ENCODE measurements at regions not wholly inside any gene's neighbourhood (a gene's known extent, or its start where the extent isn't known, plus 50 kb on each side); places are given as distances from the start of the nearest gene placed in this dataset.

DNA sequence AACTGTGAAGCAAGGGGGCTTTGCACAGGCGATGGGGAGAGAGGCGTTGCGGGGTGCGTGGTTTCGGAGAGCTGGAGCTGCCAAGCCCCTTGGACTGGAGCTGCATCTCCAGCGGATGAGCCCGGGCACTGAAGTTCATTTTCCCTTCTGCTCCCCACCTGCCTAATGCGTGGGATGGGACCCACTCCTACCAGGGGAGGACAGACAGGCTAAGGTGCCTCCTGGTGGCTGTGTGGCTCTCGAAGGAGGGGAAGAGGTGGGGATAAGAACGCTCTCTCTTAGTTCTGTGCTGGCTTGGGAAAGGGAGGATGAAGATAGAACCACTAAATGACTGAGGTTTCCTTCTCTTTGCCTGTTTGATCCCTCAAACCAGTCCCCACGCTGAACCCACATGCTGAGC lies 177.6 kb upstream of the PITRM1 start:
- H3K4me3 ChIP-seq (ENCODE audit: control insufficient read depth, low read depth, low read length), result no peak overlapping the region
- no peak for DNase-seq (ENCODE audit: low read depth)
- TF ChIP-seq, protein P1, sequence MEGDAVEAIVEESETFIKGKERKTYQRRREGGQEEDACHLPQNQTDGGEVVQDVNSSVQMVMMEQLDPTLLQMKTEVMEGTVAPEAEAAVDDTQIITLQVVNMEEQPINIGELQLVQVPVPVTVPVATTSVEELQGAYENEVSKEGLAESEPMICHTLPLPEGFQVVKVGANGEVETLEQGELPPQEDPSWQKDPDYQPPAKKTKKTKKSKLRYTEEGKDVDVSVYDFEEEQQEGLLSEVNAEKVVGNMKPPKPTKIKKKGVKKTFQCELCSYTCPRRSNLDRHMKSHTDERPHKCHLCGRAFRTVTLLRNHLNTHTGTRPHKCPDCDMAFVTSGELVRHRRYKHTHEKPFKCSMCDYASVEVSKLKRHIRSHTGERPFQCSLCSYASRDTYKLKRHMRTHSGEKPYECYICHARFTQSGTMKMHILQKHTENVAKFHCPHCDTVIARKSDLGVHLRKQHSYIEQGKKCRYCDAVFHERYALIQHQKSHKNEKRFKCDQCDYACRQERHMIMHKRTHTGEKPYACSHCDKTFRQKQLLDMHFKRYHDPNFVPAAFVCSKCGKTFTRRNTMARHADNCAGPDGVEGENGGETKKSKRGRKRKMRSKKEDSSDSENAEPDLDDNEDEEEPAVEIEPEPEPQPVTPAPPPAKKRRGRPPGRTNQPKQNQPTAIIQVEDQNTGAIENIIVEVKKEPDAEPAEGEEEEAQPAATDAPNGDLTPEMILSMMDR (IDR thresholded peaks at IDR 0.05; ENCODE audit: control insufficient read depth, insufficient read depth, low read depth, low read length, missing control alignments), result no peak

DNA sequence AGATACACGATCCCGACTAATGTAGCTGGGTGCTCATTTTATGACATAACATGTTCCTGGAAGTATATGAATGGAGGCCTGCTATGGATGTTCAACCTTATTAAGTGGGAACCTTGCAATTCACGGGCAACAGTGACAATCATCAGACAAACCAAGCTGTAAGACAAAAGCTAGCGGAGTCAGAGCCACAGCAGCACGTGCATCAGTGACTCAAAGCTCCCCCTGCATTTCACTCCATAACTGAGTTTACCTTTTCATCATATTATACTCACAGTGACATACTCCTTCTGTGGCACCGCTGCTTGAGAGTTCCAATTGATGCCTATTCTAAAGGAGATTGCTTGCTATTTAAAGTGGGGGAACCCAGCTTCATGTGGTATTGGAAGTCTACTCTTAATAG lies 176.0 kb upstream of the PITRM1 start:
- DNase-seq (ENCODE audit: low read depth), result no peak
- TF ChIP-seq, protein P1 (IDR thresholded peaks at IDR 0.05; ENCODE audit: control insufficient read depth, insufficient read depth, low read depth, low read length, missing control alignments), result no peak
- H3K4me3 ChIP-seq (ENCODE audit: control insufficient read depth, low read depth, low read length), result no peak overlapping the region

DNA sequence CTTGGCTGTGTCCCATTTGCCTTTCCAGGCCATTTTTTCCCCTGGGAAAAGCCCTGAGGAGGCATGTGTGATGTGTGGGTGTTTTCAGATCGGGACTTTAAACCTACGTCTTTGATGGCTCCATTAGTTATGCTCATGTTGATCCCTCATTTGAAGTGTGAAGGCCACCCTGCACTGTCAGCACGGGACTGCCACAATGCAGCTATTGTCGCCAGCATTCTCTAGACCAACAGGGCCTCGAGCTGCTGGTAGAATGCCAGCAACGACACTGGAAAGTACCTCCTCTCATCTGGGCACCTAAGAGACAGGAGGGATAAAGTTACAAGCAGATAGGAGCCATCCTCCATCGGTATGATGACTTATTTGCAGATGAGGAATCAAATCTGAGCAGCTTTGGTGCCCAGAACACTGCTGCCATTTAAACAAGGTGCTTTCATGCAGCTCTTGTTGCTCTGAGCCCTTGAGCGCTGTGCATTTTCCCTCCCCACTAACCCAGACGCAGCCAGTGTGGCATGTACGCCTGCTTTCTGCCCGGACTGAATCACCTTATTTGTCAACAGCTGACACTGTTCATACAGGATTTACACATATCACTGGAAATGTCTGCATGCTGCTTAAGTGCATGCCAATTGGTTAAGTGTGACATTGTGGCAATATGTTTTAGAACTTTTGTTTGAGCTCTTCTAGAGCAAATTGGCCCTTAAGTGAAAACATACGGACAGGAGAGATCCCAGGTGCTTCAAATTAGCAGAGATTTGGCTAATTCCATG lies 175.0 kb upstream of the PITRM1 start:
- no peak overlapping the region for H3K4me3 ChIP-seq (ENCODE audit: control insufficient read depth, low read depth, low read length)
- DNase-seq (ENCODE audit: low read depth), result no peak
- TF ChIP-seq, protein P1 (IDR thresholded peaks at IDR 0.05; ENCODE audit: control insufficient read depth, insufficient read depth, low read depth, low read length, missing control alignments), result no peak

DNA sequence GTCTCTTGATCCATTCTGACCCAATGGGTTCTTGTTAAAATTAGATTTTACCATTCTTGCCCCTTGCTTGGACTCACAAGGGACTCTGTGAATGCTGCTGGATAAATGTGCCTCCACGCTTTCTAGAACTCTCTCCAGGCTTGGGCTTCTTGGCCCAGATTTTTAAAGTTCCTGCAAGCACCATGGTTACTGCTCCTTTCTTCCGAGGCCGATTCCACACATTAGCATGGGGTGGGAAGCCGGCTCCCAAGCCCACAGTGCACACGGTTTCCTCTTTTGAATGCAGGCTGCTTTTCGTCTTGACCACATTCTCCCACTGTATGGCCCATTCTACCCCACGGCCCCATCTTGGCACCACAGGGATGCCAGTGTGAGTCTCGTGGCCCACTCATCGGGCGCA lies 174.3 kb upstream of the PITRM1 start:
- TF ChIP-seq, protein P1 (IDR thresholded peaks at IDR 0.05; ENCODE audit: control insufficient read depth, insufficient read depth, low read depth, low read length, missing control alignments), result no peak
- no peak overlapping the region for H3K4me3 ChIP-seq (ENCODE audit: control insufficient read depth, low read depth, low read length)
- DNase-seq (ENCODE audit: low read depth), result no peak

DNA sequence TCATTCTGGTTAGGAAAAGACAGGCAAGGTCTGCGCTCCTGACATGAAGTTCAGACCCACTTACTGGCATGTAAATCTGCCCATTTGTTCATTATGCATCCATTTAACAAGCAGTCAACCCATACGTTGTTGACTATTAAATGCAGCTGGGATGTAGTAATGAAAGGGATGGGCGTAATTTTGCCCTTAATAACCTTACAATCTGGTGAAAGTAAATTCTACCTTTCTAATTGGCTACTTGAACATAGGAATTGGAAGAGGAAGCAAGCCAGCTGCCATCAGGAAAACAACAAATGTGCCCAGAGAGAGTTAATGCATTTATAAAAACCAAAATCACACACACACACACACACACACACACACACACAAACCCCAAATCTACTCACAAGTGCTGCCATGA lies 170.2 kb upstream of the PITRM1 start:
- TF ChIP-seq, protein P1 (IDR thresholded peaks at IDR 0.05; ENCODE audit: control insufficient read depth, insufficient read depth, low read depth, low read length, missing control alignments), result no peak
- no peak overlapping the region for H3K4me3 ChIP-seq (ENCODE audit: control insufficient read depth, low read depth, low read length)
- DNase-seq (ENCODE audit: low read depth), result no peak

DNA sequence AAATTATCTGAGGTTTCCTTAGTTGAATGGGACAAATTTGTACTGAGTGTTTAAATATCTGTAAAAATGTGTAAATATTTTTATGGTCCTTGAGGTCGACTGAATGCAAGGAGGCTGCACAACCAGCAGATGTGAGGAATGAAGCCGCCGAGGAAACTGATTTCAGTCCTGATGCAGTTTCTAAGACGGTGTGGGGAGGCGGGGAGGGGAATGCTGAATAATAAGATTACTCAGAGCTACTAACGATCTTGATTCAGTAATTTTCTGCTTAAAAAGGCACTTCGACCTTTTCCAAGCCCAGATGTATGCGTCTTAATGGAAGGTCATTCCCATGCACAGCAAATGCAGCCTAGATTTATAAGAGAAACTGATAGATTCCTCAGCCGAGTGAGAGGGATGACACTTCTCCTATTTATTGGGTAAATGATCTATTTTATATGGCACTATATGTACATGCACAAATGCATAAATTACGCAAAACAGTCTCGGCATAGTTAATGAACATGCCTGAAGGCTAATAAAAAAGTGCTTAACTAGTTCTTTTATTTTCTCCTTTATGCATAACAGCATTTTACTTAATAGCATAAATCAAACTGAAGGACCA lies 167.6 kb upstream of the PITRM1 start:
- H3K4me3 ChIP-seq (ENCODE audit: control insufficient read depth, low read depth, low read length), result no peak overlapping the region
- no peak for DNase-seq (ENCODE audit: low read depth)
- TF ChIP-seq, protein P1 (IDR thresholded peaks at IDR 0.05; ENCODE audit: control insufficient read depth, insufficient read depth, low read depth, low read length, missing control alignments), result no peak
